ENCODE measurements at regions not wholly inside any gene's neighbourhood (a gene's known extent, or its start where the extent isn't known, plus 50 kb on each side); places are given as distances from the start of the nearest gene placed in this dataset.

DNA sequence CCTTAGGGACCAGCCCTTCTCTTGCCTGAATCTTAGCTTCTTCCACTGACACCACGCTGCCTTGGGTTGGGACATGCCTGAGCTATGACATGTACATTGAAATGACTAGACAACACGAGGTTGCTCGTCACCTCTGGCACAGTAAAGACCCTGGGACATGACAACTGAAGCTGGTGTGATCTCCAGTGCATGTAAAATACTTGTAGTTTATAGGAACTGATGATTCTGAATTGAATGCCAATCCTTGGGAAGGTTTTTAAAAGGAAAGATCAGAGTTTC is 100.7 kb upstream of the PGRMC2 start:
- DNase-seq (ENCODE audit: low spot score), result no peak

DNA sequence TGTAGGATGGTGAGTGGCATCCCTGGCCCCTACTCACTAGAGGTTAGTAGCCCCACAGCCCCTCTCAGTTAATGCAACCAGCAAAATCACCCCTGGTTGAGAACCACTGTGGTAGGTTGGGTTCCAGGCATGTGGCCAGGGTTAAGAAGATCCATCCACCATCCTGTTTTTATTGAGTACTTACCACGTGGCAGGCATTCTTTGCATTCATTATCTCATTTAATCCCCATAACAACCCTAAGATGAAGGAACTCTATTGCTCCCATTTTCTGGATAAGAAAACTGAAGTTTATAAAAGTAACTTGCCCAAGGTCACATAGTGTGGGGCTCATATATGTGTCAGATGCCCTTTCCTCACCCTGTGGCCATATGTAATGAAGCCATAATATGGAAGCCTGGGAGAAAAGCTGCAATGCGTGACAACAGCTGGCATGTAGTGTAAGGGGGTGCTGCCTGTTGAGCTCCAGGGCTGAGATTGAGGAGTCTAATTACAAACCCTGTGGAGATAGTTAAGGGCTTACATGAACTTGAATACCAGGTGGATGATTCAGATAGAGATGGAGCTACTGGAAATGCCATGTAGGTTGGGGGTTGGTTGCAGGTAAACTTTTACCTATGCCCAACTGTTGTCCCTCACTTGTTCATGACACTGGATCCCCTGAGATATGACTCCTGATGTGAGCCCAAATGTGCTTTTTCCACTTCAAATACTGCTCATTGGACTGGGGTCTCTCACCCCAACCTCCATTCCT is 100.2 kb upstream of the PGRMC2 start:
- peak; percentile 18 for DNase-seq (ENCODE audit: low spot score)

- DNase-seq (ENCODE audit: low spot score), result peak; percentile 39
Observed at GRCh38 chr4:128386761-128387599, 99.4 kb upstream of the PGRMC2 start.

- DNase-seq (ENCODE audit: low spot score), result no peak
Observed at GRCh38 chr4:128385683-128386304, 98.2 kb upstream of the PGRMC2 start.

DNA sequence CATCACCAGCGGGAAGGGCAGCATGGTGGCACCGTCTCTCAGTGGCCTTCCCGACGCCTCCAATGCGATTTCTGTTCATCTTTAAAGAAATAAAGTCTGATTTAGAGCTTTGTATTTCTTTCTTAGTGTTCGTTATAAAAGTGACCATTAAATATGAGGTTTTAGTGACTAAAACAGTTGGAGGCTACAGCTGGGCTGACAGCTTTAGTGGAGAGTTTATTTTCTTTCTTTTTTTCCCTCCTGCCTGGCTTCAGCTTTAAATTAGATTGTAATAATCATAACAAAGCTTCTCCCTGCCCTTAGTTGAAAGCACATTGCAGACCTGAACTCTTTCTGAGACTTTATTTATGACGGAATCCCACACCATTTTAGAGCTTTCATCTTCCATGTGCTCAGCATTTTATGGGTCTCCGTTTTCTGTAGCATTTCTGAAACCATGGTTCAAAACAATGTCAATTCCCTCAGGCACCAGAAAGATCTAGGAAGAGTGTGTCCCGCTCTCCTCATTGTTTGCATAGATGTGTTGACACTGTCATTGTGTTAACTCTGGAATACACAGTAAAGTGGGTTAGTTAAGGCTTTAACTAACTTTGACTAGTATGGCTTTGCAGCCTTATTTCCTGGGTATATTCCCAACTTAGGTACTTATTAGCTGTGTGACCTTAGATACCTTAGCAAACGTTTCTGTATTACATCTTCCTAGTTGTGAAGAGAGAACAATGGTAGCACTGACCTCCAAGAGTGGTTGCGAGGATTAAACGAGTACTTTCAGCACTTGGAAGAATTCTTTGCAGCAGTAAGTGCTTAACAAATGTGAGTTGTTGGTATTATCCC is 97.4 kb upstream of the PGRMC2 start:
- DNase-seq (ENCODE audit: low spot score), result no peak

DNA sequence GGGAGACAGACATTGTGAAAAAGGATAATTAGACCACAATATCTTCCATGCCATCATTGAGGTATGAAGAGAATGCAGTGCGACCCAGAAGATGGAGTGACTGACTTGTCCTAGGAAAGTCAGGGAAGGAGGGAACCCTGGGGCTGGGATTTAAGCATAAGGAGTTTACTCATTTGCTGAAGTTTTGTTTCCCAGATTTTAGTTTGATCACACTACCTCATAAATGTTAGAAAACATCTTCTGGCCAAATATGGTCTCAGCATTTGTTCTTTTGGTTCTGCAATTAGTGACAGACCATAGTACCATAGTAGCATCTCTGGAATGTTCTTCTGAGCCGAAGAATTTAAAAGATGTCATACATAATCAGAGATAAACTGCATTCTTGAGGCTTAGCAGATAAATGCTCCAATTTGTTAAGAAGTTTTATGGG is 96.5 kb upstream of the PGRMC2 start:
- no peak for DNase-seq (ENCODE audit: low spot score)

GRCh38 chr4:128381748-128382559 is 94.3 kb upstream of the PGRMC2 start:
- DNase-seq (ENCODE audit: low spot score), result no peak

GRCh38 chr4:128380306-128380705 is 92.7 kb upstream of the PGRMC2 start:
- no peak for DNase-seq (ENCODE audit: low spot score)

- peak; percentile 60 for DNase-seq (ENCODE audit: low spot score)
Observed at GRCh38 chr4:128379860-128380259, 92.2 kb upstream of the PGRMC2 start.

GRCh38 chr4:128378668-128379067 is 91.1 kb upstream of the PGRMC2 start:
- no peak for DNase-seq (ENCODE audit: low spot score)

DNA sequence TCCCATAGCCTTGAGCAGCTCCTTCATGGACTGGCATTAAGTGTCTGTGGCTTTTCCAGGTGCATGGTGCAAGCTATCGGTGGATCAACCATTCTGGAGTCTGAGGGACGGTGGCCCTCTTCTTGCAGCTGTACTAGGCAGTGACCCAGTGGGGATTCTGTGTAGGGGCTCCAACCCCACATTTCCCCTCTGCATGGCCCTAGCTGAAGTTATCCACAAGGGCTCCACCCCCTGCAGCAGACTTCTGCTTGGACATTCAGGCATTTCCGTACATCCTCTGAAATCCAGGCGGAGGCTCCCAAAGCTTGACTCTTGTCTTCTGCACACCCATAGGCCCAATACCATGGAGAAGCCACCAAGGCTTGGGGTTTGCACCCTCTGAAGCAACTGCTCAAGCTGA is 89.3 kb upstream of the PGRMC2 start:
- no peak for DNase-seq (ENCODE audit: low spot score)

DNA sequence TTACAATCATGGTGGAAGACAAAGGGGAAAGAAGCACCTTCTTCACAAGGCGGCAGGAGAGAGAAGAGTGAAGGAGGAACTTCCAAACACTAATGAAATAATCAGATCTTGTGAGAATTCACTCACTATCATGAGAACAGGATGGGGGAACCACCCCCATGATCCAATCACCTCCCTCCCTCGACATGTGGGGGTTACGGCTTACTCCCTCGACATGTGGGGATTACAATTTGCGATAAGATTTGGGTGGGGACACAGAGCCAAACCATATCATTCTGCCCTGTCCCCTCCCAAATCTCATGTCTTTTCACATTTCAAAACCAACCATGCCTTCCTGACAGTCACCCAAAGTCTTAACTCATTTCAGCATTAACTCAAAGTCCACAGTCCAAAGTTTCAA is 88.7 kb upstream of the PGRMC2 start:
- no peak for DNase-seq (ENCODE audit: low spot score)

DNA sequence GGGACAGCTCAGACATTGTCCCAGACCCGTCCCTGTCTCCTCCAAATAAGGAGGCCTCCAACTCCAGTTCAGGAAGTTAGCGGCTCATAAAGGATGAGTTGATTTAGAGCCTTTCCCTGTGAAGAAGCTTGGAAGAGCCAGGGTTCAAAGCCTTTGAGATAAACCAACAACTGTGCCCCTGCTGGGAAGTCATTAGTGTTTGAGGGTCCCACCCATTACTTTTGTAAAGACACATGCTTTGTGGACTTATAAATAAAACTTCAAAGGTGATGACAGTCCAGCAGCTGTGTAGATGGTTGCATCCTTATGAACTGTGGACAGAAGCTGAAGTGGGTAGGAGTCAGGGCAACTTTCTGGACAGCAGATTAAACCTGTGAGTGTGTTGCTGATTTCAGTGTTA is 86.0 kb upstream of the PGRMC2 start:
- no peak for DNase-seq (ENCODE audit: low spot score)

GRCh38 chr4:128371876-128372275 is 84.3 kb upstream of the PGRMC2 start:
- DNase-seq (ENCODE audit: low spot score), result no peak

DNA sequence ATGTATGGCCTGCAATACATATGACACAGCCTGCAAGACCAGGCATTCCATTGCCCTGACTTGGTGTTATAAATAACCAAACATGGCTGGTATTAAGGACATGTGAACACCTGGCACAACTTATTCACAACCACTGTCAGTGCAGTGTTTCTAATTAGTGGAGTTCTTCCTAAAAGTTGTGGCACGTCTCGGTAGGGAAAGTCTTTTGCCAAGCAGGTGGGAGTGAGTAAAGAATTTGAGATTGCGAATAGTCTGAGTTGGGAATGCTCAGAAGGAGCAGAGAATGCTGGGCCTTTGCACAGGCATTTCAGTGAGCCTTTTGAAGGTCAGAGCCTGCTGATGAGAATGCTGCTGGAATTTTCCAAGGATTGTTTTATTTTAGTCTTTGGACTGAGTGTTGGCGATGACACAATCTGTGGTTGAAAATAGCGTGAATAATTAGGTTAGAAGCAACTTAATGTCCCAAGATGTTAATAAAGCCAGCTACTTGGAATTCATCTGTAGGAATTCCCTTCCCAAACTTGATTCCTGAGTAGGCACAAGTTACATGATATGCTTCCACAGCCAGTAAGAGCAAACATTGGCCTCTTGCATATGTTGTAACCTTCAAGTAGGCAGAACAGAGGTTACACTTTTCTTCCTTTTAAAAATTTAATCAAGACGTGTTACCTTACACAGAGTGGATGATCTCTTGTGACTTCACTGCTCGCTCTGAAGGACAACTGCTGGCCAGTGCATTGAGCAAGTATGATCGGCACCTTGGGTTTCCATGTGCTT is 83.6 kb upstream of the PGRMC2 start:
- no peak for DNase-seq (ENCODE audit: low spot score)

GRCh38 chr4:128366212-128366611 is 78.6 kb upstream of the PGRMC2 start:
- no peak for DNase-seq (ENCODE audit: low spot score)

DNA sequence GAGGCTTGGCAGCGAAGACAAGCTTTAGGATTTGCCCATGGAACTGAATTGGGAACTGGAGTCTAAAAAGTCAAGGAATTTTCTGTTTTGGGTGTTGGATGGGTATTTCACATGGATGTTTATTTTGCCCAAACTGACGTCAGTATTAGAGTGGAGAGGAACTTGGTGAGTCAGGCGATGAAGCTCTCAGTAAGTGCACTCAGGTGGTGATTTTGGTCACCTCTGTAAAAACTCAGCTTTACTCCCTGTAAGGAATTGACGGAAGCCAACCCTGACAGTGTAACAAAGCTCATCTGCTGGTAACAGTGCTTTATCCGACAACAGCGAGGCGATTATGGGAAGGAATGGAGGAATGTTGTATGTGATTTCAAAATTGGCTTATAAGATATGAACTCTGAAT is 77.0 kb upstream of the PGRMC2 start:
- DNase-seq (ENCODE audit: low spot score), result no peak

DNA sequence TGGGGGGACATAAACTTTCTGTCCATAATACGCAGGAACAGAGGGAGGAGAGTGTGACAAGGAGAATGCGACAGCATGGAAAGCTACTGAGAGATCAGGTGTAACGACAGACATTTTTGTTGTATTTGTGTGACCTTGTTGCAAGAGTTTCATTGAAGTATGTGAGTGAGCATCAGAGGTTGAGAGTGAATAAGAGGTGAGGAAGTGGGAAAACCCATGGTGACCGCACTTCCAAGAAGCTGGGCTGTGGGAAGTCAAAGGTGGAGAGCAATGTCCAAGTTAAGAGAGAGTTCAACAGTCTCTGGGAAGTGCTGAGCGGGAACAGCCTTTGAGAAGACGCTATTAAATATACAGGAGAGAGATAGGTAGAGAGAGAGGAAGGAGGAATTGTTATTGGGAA is 76.4 kb upstream of the PGRMC2 start:
- no peak for DNase-seq (ENCODE audit: low spot score)

GRCh38 chr4:128362760-128363159 is 75.1 kb upstream of the PGRMC2 start:
- no peak for DNase-seq (ENCODE audit: low spot score)

GRCh38 chr4:128359422-128359821 is 71.8 kb upstream of the PGRMC2 start:
- no peak for DNase-seq (ENCODE audit: low spot score)

DNA sequence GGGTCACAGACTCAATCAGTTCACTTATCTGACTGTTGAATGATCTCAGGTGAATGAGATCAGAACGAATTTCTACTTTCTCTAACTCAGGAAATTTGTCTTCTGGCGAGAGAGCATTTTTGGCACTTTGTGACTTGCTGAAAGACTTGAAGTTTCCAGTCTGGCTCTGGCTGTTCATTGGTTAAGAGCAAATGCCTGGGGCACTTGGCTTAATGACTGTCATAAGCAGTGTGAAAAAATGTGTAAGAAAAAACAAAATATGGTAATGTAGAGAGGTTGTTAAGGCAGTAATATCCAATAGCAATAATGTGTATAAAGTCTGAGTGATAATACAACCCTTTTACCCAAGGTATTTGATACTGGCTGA is 71.3 kb upstream of the PGRMC2 start:
- DNase-seq (ENCODE audit: low spot score), result no peak
